Effector memory CD4-positive, alpha-beta T cell (primary cell): ENCODE measurements at regions not wholly inside any gene's neighbourhood (a gene's known extent, or its start where the extent isn't known, plus 50 kb on each side); places are given as distances from the start of the nearest gene placed in this dataset.

ENCODE experiments used
- DNase-seq, 3 donors: peaks; one replicate each; pipeline ENCODE4 v3.0.0-alpha.2; 2020
- H3K27ac ChIP-seq: 2 replicates; pipeline ENCODE4 v1.7.0; 2013; ENCODE audit warnings: mild to moderate bottlenecking, low read length, moderate library complexity; ENCODE audit not compliant: insufficient read depth, poor library complexity, severe bottlenecking
- H3K27me3 ChIP-seq: replicated peaks from 2 replicates; pipeline ENCODE4 v1.7.0; 2013; ENCODE audit warnings: mild to moderate bottlenecking, low read length; ENCODE audit not compliant: insufficient read depth, control insufficient read depth, poor library complexity, severe bottlenecking
- H3K36me3 ChIP-seq: 2 replicates; pipeline ENCODE4 v1.7.0; 2013; ENCODE audit warnings: mild to moderate bottlenecking, low read length, moderate library complexity; ENCODE audit not compliant: control insufficient read depth, insufficient read depth
- H3K4me1 ChIP-seq: 2 replicates; pipeline ENCODE4 v1.7.0; 2013; ENCODE audit warnings: low read length, mild to moderate bottlenecking; ENCODE audit not compliant: control insufficient read depth, insufficient read depth, poor library complexity, severe bottlenecking
- H3K4me3 ChIP-seq: 2 replicates; pipeline ENCODE4 v1.7.0; 2013; ENCODE audit warnings: low read length, low read depth, mild to moderate bottlenecking; ENCODE audit not compliant: insufficient read depth, poor library complexity, severe bottlenecking
- H3K9me3 ChIP-seq: 2 replicates; pipeline ENCODE4 v1.7.0; 2013; ENCODE audit warnings: mild to moderate bottlenecking, low read length, moderate library complexity; ENCODE audit not compliant: control insufficient read depth

GRCh38 chr13:59476366-59476765 is 687.4 kb downstream of the DIAPH3 start:
- Histone ChIP-seq H3K27me3 (no peaks in the 10 kb centered on the region), H3K27ac (no peak overlapping the region)
- DNase-seq, result no peak

GRCh38 chr13:59477011-59477410 is 686.7 kb downstream of the DIAPH3 start:
- no peak for DNase-seq
- Histone ChIP-seq H3K27me3 (no peaks in the 10 kb centered on the region), H3K4me3 (no peak overlapping the region), H3K27ac (no peak overlapping the region), H3K4me1 (no peaks in the 10 kb centered on the region), H3K9me3 (no peaks in the 10 kb centered on the region), H3K36me3 (no peaks in the 10 kb centered on the region)

More at GRCh38 chr13:59476366-59476765, 687.4 kb downstream of the DIAPH3 start:
- Histone ChIP-seq H3K4me1 (no peaks in the 10 kb centered on the region), H3K4me3 (no peak overlapping the region), H3K36me3 (no peaks in the 10 kb centered on the region), H3K9me3 (no peaks in the 10 kb centered on the region)

GRCh38 chr13:59478908-59479307 is 684.8 kb downstream of the DIAPH3 start:
- Histone ChIP-seq H3K4me3 (no peak overlapping the region), H3K27ac (no peak overlapping the region), H3K9me3 (no peaks in the 10 kb centered on the region), H3K27me3 (no peaks in the 10 kb centered on the region), H3K36me3 (no peaks in the 10 kb centered on the region), H3K4me1 (no peaks in the 10 kb centered on the region)
- DNase-seq, result no peak

- Histone ChIP-seq H3K9me3 (no peaks in the 10 kb centered on the region), H3K4me3 (no peak overlapping the region), H3K36me3 (no peaks in the 10 kb centered on the region), H3K4me1 (no peaks in the 10 kb centered on the region), H3K27me3 (no peaks in the 10 kb centered on the region), H3K27ac (no peak overlapping the region)
- DNase-seq, result no peak
These were observed 684.1 kb downstream of the DIAPH3 start for GRCh38 chr13:59479629-59480028.

GRCh38 chr13:59480396-59481259 is 683.1 kb downstream of the DIAPH3 start:
- no peaks in the 10 kb centered on the region for H3K27me3 ChIP-seq
- no peak for DNase-seq
- no peak overlapping the region for H3K27ac ChIP-seq
- H3K4me1 ChIP-seq, result no peaks in the 10 kb centered on the region
- no peaks in the 10 kb centered on the region for H3K36me3 ChIP-seq
- H3K4me3 ChIP-seq, result no peak overlapping the region
- H3K9me3 ChIP-seq, result no peaks in the 10 kb centered on the region

GRCh38 chr13:59483501-59484145 is 680.1 kb downstream of the DIAPH3 start:
- Histone ChIP-seq H3K9me3 (no peaks in the 10 kb centered on the region), H3K27me3 (no peaks in the 10 kb centered on the region), H3K4me3 (no peak overlapping the region), H3K36me3 (no peaks in the 10 kb centered on the region), H3K4me1 (no peaks in the 10 kb centered on the region), H3K27ac (no peak overlapping the region)
- DNase-seq, result no peak

GRCh38 chr13:59487883-59488282 is 675.8 kb downstream of the DIAPH3 start:
- H3K4me1 ChIP-seq, result no peaks in the 10 kb centered on the region
- no peak overlapping the region for H3K4me3 ChIP-seq

GRCh38 chr13:59488436-59488835 is 675.3 kb downstream of the DIAPH3 start:
- H3K36me3 ChIP-seq, result no peaks in the 10 kb centered on the region
- DNase-seq, result no peak
- H3K9me3 ChIP-seq, result no peaks in the 10 kb centered on the region
- no peak overlapping the region for H3K27ac ChIP-seq
- no peak overlapping the region for H3K4me3 ChIP-seq
- H3K27me3 ChIP-seq, result no peaks in the 10 kb centered on the region
- H3K4me1 ChIP-seq, result no peaks in the 10 kb centered on the region

More at GRCh38 chr13:59487883-59488282, 675.8 kb downstream of the DIAPH3 start:
- Histone ChIP-seq H3K27ac (no peak overlapping the region), H3K36me3 (no peaks in the 10 kb centered on the region), H3K27me3 (no peaks in the 10 kb centered on the region), H3K9me3 (no peaks in the 10 kb centered on the region)
- no peak for DNase-seq

- H3K9me3 ChIP-seq, result no peaks in the 10 kb centered on the region
- H3K4me1 ChIP-seq, result no peaks in the 10 kb centered on the region
- H3K27me3 ChIP-seq, result no peaks in the 10 kb centered on the region
- no peaks in the 10 kb centered on the region for H3K36me3 ChIP-seq
- DNase-seq, result no peak
- H3K4me3 ChIP-seq, result no peak overlapping the region
- no peak overlapping the region for H3K27ac ChIP-seq
These were observed 673.1 kb downstream of the DIAPH3 start for GRCh38 chr13:59490651-59491050.

GRCh38 chr13:59492030-59492636 is 671.6 kb downstream of the DIAPH3 start:
- H3K27me3 ChIP-seq, result no peaks in the 10 kb centered on the region
- no peak overlapping the region for H3K4me3 ChIP-seq
- no peaks in the 10 kb centered on the region for H3K36me3 ChIP-seq
- no peaks in the 10 kb centered on the region for H3K9me3 ChIP-seq
- no peak overlapping the region for H3K27ac ChIP-seq
- no peak for DNase-seq
- H3K4me1 ChIP-seq, result no peaks in the 10 kb centered on the region
